ENCODE measurements at regions not wholly inside any gene's neighbourhood (a gene's known extent, or its start where the extent isn't known, plus 50 kb on each side); places are given as distances from the start of the nearest gene placed in this dataset.

DNA sequence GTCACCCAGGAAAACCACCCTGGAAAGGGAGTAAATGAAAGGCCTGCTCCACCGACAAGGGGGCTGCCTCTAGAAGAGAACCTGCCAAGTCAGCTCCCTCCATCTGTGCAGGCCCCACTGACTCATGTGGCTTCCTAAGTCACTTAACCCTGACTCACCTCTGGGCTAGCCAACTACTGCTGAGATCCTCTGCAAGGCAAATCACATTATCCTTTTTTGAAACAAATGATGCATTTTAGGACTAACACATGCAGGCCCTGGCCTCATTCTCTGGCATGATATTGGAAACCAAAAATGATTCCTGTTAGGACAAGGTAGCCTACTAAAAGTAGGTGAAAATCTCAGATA lies 474.6 kb downstream of the EPHA4 start:
- in situ Hi-C loops (cut with MboI; ENCODE audit: low pct_ligation_motif_present in 1 of 4, low pct_unique_long_range_greater_than_20kb in 1 of 4, low sequenced_read_pairs in 3 of 4) (no loop called here), intact Hi-C loops (cut with DNase I; ENCODE audit: low total_unique reads) (no loop called here)
- Histone ChIP-seq H3K27me3 (no peaks in the 10 kb centered on the region), H3K36me3 (no peaks in the 10 kb centered on the region), H3K27ac (no peak overlapping the region), H3K4me1 (no peaks in the 10 kb centered on the region), H3K9me3 (peaks cover 0 to 2% of the 10 kb centered on the region in 2 donors), H3K4me3 (no peak overlapping the region)
- no peak for TF ChIP-seq CTCF (IDR thresholded peaks at IDR 0.05)
- TF ChIP-seq EP300 (IDR thresholded peaks at IDR 0.05; ENCODE audit: low read depth) = no peak
- no peak for TF ChIP-seq POLR2A (IDR thresholded peaks at IDR 0.05)
- no peak for TF ChIP-seq POLR2AphosphoS5 (IDR thresholded peaks at IDR 0.05)
- WGBS, 2 donors (ENCODE audit: low coverage in 1 of 2) = 82% methylated on average over 1 of the region's 1 CpG; no CpG with 5 or more reads in 1 of the 2 donors
- no peak for DNase-seq

GRCh38 chr2:221097949-221098348 lies 474.2 kb downstream of the EPHA4 start:
- TF ChIP-seq POLR2AphosphoS5 (IDR thresholded peaks at IDR 0.05) = no peak
- Histone ChIP-seq H3K27ac (no peak overlapping the region), H3K4me3 (no peak overlapping the region), H3K27me3 (no peaks in the 10 kb centered on the region), H3K9me3 (no peaks in the 10 kb centered on the region), H3K4me1 (no peaks in the 10 kb centered on the region), H3K36me3 (no peaks in the 10 kb centered on the region)
- intact Hi-C loops (cut with DNase I; ENCODE audit: low total_unique reads) (no loop called here), in situ Hi-C loops (cut with MboI; ENCODE audit: low pct_ligation_motif_present in 1 of 4, low pct_unique_long_range_greater_than_20kb in 1 of 4, low sequenced_read_pairs in 3 of 4) (no loop called here)
- no peak for DNase-seq
- WGBS, 2 donors (ENCODE audit: low coverage in 1 of 2) = 89 to 91% methylated on average over 3 to 7 of the region's 7 CpGs

DNA sequence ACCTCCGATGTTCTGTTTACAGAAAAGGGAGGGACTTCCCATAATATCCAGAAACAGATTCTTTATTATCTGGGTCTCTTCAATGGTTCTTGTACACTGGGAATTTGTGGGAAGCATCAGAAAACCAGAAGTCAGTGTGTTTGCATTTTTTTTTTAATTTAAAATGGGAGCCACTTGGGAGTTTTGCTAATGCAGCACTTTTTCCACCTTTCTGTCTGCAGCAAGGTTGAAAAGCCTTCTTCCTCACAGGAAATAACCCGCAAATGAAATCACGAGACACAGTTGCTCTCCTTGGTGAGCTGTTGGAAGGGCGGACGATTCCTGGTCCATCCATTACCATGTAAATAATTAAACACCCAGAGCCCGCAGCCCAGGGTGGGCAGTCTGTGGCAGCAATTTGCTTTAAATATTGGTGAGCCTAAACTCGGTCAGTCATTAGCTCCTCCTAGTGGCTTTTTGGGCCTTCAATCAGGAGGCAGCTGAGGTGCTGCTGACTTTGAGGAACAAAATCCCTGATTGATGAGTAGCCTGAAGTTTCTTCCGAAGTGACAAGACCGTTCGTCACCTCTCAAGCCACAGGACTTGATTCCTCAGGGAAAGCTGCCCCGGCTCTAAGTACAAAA lies 471.5 kb downstream of the EPHA4 start:
- Histone ChIP-seq H3K4me1 (no peaks in the 10 kb centered on the region), H3K9me3 (no peaks in the 10 kb centered on the region), H3K36me3 (no peaks in the 10 kb centered on the region), H3K27ac (no peak overlapping the region), H3K4me3 (no peak overlapping the region), H3K27me3 (no peaks in the 10 kb centered on the region)
- DNase-seq = no peak
- TF ChIP-seq POLR2AphosphoS5 (IDR thresholded peaks at IDR 0.05) = no peak
- TF ChIP-seq POLR2A (IDR thresholded peaks at IDR 0.05) = no peak
- no peak for TF ChIP-seq CTCF (IDR thresholded peaks at IDR 0.05)
- TF ChIP-seq EP300 (IDR thresholded peaks at IDR 0.05; ENCODE audit: low read depth) = no peak
- 70 to 73% methylated on average over 2 to 11 of the region's 11 CpGs for WGBS, 2 donors (ENCODE audit: low coverage in 1 of 2)
- intact Hi-C loops (cut with DNase I; ENCODE audit: low total_unique reads) = no loop called here
- in situ Hi-C loops (cut with MboI; ENCODE audit: low pct_ligation_motif_present in 1 of 4, low pct_unique_long_range_greater_than_20kb in 1 of 4, low sequenced_read_pairs in 3 of 4) = no loop called here

DNA sequence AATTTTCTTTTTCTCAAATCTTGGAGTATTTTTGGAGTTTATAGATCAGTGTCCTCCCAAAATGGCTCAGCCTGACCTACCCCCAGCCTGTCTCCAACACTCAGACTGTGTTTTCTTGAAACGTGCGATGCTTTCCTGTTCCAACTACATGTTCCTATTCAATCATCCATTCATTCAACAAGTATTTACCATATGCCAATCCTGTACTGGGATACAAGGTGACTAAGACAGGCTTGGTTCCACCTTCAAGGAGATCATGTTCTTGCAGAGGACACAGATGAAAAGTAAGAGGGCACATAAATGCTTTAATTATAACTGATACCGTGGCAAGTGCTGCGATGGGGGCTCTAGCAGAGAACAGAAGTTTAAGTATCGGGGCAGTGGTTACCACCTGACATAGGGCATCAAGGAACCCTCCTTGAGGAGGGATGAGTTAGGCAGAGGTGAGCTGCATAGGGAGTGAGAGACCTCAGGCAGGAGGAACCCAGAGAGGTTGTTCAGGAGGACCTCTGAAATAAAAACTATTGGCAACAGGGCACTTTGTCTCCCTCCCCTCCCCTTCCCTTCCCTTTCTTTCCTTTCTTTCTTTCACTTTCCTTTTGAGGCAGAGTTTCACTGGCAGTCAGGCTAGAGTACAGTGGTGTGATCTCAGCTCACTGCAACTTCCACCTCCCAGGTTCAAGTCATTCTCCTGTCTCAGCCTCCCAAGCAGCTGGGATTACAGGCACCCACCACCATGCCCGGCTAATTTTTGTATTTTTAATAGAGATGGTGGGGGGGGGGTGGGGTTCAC lies 469.0 kb downstream of the EPHA4 start:
- no peaks in the 10 kb centered on the region for H3K4me1 ChIP-seq
- no peaks in the 10 kb centered on the region for H3K9me3 ChIP-seq
- DNase-seq = no peak
- in situ Hi-C loops (cut with MboI; ENCODE audit: low pct_ligation_motif_present in 1 of 4, low pct_unique_long_range_greater_than_20kb in 1 of 4, low sequenced_read_pairs in 3 of 4) = no loop called here
- intact Hi-C loops (cut with DNase I; ENCODE audit: low total_unique reads) = no loop called here
- H3K36me3 ChIP-seq = no peaks in the 10 kb centered on the region
- TF ChIP-seq CTCF (IDR thresholded peaks at IDR 0.05) = no peak
- no peak for TF ChIP-seq POLR2A (IDR thresholded peaks at IDR 0.05)
- no peak for TF ChIP-seq EP300 (IDR thresholded peaks at IDR 0.05; ENCODE audit: low read depth)
- TF ChIP-seq POLR2AphosphoS5 (IDR thresholded peaks at IDR 0.05) = no peak
- H3K27ac ChIP-seq = no peak overlapping the region
- WGBS, 2 donors (ENCODE audit: low coverage in 1 of 2) = 89 to 98% methylated on average over 5 to 6 of the region's 6 CpGs
- no peak overlapping the region for H3K4me3 ChIP-seq
- no peaks in the 10 kb centered on the region for H3K27me3 ChIP-seq

Measured in transverse colon (tissue), 4 donors.